ENCODE measurements at regions not wholly inside any gene's neighbourhood (a gene's known extent, or its start where the extent isn't known, plus 50 kb on each side); places are given as distances from the start of the nearest gene placed in this dataset.

DNA sequence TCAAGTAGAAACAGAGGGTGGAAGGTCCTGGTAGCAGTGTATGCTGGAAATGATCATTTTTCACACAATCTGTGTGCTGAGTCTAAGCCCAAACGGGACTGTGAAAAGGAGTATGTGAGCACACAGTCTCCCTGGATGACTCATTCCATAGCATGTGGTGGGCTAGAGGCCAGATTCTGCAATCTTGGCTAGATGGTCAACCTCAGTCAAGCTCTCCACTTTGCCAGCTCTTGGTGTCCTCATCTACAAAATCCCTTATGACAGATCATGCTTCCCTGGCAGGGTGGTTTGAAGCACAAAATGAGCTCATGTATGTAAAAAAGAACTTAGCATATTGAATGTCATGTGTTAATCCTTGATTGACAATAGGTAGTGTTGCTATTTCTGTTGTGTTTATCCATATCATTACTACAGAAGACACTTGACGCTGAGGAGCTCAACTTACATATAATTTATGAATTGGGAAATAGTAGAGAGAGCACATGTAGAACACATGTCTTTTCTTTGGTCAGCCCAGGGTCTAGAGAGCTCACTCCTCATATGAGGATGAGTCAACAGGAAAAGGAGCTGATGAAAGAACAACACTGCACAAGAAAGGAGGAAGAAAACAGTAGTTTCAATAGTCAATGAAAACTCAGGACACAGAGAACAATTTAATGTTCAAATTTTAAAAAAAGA, 517.5 kb downstream of the BCL11B start:
- dilution Hi-C loops (cut with MboI; ENCODE audit: extremely low pct_ligation_motif_present, low sequenced_read_pairs), result no loop called here
- intact Hi-C loops (cut with micrococcal nuclease), result no loop called here
- Histone ChIP-seq H3K36me3 (ENCODE audit: control insufficient read depth in 2 of 2, extremely low read depth in 1 of 2, insufficient read depth in 2 of 2, low read length in 2 of 2) (no peaks in the 10 kb centered on the region), H3K27me3 (ENCODE audit: control insufficient read depth in 2 of 2, insufficient read depth in 2 of 2, low read length in 2 of 2) (no peaks in the 10 kb centered on the region), H2AFZ (ENCODE audit: low read depth, low read length) (no peak overlapping the region), H3K9ac (replicated peaks; ENCODE audit: extremely low read depth, insufficient read depth, low read length) (no peak overlapping the region), H3K4me2 (ENCODE audit: insufficient read depth, low read length) (no peak overlapping the region), H3K79me2 (ENCODE audit: control insufficient read depth, insufficient read depth, low read length) (no peaks in the 10 kb centered on the region), H3K4me1 (ENCODE audit: control insufficient read depth, extremely low read depth, insufficient read depth, low read length) (no peaks in the 10 kb centered on the region), H4K20me1 (replicated peaks; ENCODE audit: control insufficient read depth, extremely low read depth, insufficient read depth, low read length) (no peaks in the 10 kb centered on the region), H3K27ac (ENCODE audit: insufficient read depth, low read depth, low read length) (no peak overlapping the region), H3K9me1 (replicated peaks; ENCODE audit: control insufficient read depth, extremely low read depth, insufficient read depth, low read length) (no peaks in the 10 kb centered on the region), H3K9me3 (replicated peaks; ENCODE audit: control insufficient read depth, insufficient read depth, low read length) (peaks cover 10% of the 10 kb centered on the region), H3K4me3 (replicated peaks in 1 of 3; ENCODE audit: insufficient read depth in 1 of 3, low read depth in 1 of 3, low read length in 3 of 3) (no peak overlapping the region)
- POLR2A ChIA-PET, result no interaction called here
- TF ChIP-seq POLR2AphosphoS5 (IDR thresholded peaks at IDR 0.05; ENCODE audit: insufficient read depth, low read depth, low read length), result no peak
- no peak for TF ChIP-seq GATA2 (IDR thresholded peaks at IDR 0.05; ENCODE audit: insufficient read depth, insufficient read length, low read depth, low read length)
- TF ChIP-seq EZH2 (IDR thresholded peaks at IDR 0.05; ENCODE audit: borderline replicate concordance, low read depth, low read length, severe bottlenecking), result no peak
- TF ChIP-seq, protein P1, sequence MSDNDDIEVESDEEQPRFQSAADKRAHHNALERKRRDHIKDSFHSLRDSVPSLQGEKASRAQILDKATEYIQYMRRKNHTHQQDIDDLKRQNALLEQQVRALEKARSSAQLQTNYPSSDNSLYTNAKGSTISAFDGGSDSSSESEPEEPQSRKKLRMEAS (IDR thresholded peaks at IDR 0.05; ENCODE audit: insufficient read depth, insufficient read length), result no peak
- TF ChIP-seq MYC (IDR thresholded peaks at IDR 0.05; ENCODE audit: low read depth, low read length), result no peak
- no peak for TF ChIP-seq FOS (IDR thresholded peaks at IDR 0.05; ENCODE audit: borderline replicate concordance, insufficient read depth, low read length)
- TF ChIP-seq POLR2A (IDR thresholded peaks at IDR 0.05; ENCODE audit: low read depth, low read length), result no peak
- no peak for TF ChIP-seq JUN (IDR thresholded peaks at IDR 0.05; ENCODE audit: borderline replicate concordance, insufficient read depth, insufficient read length, low read depth)
- TF ChIP-seq, protein P2, sequence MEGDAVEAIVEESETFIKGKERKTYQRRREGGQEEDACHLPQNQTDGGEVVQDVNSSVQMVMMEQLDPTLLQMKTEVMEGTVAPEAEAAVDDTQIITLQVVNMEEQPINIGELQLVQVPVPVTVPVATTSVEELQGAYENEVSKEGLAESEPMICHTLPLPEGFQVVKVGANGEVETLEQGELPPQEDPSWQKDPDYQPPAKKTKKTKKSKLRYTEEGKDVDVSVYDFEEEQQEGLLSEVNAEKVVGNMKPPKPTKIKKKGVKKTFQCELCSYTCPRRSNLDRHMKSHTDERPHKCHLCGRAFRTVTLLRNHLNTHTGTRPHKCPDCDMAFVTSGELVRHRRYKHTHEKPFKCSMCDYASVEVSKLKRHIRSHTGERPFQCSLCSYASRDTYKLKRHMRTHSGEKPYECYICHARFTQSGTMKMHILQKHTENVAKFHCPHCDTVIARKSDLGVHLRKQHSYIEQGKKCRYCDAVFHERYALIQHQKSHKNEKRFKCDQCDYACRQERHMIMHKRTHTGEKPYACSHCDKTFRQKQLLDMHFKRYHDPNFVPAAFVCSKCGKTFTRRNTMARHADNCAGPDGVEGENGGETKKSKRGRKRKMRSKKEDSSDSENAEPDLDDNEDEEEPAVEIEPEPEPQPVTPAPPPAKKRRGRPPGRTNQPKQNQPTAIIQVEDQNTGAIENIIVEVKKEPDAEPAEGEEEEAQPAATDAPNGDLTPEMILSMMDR (IDR thresholded peaks at IDR 0.05; ENCODE audit: extremely low read depth in 1 of 2, insufficient read depth in 1 of 2, low read depth in 1 of 2, low read length in 2 of 2), result no peak
- FAIRE-seq, result no peak
- no peak for DNase-seq (ENCODE audit: low read depth, low spot score)
- CTCF ChIA-PET, result no interaction called here
- BruUV-seq (replicated peaks), result no TSS peak
